GM12878 (cell line): ENCODE measurements at regions not wholly inside any gene's neighbourhood (a gene's known extent, or its start where the extent isn't known, plus 50 kb on each side); places are given as distances from the start of the nearest gene placed in this dataset.

Source experiments
- ATAC-seq: fragments of 200-7000 bp; cut with Tn5 transposase; 3 replicates; pipeline ENCODE4 v1.9.1; 2020; ENCODE audit warnings: mild to moderate bottlenecking, moderate library complexity
- BruUV-seq: library from RNA; stranded (reverse); fragments of 400-500 nt; replicated peaks from 2 replicates; lab custom pipeline; 2021; lab: Mats Ljungman, UMichigan
- CTCF ChIA-PET: fragments of 300-600 bp; sonication (Branson Sonifier 250); formaldehyde crosslinking; extraction: SDS; loops from one replicate; lab custom pipeline; 2021; ENCODE audit warnings: inconsistent platforms; lab: Yijun Ruan, JAX
- POLR2A ChIA-PET: fragments of 350-600 bp; formaldehyde crosslinking; extraction: SDS; loops from one replicate; lab custom pipeline; 2021; ENCODE audit warnings: inconsistent platforms; lab: Charles Lee
- RAD21 ChIA-PET: fragments of 300-600 bp; sonication (Branson Sonifier 250); formaldehyde crosslinking; loops from one replicate; lab custom pipeline; 2023; ENCODE audit warnings: antibody characterized with exemption; ENCODE audit not compliant: unreplicated experiment; lab: Charles Lee
- SMC1A ChIA-PET: fragments of 300-600 bp; sonication (Branson Sonifier 250); formaldehyde crosslinking; loops from one replicate; lab custom pipeline; 2023; ENCODE audit not compliant: unreplicated experiment, uncharacterized antibody; lab: Charles Lee
- DNase-seq: peaks from one replicate; pipeline ENCODE4 v3.0.0-alpha.2; 2011; ENCODE audit warnings: low read depth, low spot score
- FAIRE-seq: peaks from 3 replicates; lab custom pipeline; 2011; peaks lifted over from hg19 to GRCh38; lab: Jason Lieb, UNC
- H2AFZ ChIP-seq: 2 replicates; pipeline ENCODE4 v1.6.0; 2011; ENCODE audit warnings: low read depth, low read length, control low read depth; ENCODE audit not compliant: control insufficient read depth
- H3K27ac ChIP-seq: 2 replicates; pipeline ENCODE4 v1.5.1; 2011; ENCODE audit warnings: control low read depth; ENCODE audit not compliant: control insufficient read depth, insufficient read depth
- H3K27me3 ChIP-seq, 2 experiments: replicated peaks in 1 of 2; 2 replicates each; pipeline versions ENCODE4 v1.6.0 to v1.6.1; 2011; ENCODE audit warnings: low read length in 1 of 2; ENCODE audit not compliant: control insufficient read depth in 2 of 2, insufficient read depth in 2 of 2
- H3K36me3 ChIP-seq, 2 experiments: 2 replicates each; pipeline ENCODE4 v1.5.1; 2011; ENCODE audit warnings: low read length in 1 of 2; ENCODE audit not compliant: control insufficient read depth in 2 of 2, insufficient read depth in 2 of 2
- H3K4me1 ChIP-seq: 2 replicates; pipeline ENCODE4 v1.6.1; 2011; ENCODE audit warnings: mild to moderate bottlenecking, low read length, moderate library complexity, mixed read lengths; ENCODE audit not compliant: control insufficient read depth, insufficient read depth
- H3K4me2 ChIP-seq: 2 replicates; pipeline ENCODE4 v1.6.0; 2011; ENCODE audit warnings: control low read depth; ENCODE audit not compliant: control insufficient read depth, insufficient read depth
- H3K4me3 ChIP-seq: fragments of 200-600 bp; sonication (generic); 2 replicates; pipeline ENCODE4 v1.5.1; 2016
- H3K79me2 ChIP-seq: 2 replicates; pipeline ENCODE4 v1.6.0; 2011; ENCODE audit warnings: low read length; ENCODE audit not compliant: control insufficient read depth, insufficient read depth
- H3K9ac ChIP-seq: 2 replicates; pipeline ENCODE4 v1.8.0; 2011; ENCODE audit warnings: low read length, control low read depth, mixed read lengths; ENCODE audit not compliant: control insufficient read depth, insufficient read depth
- H3K9me3 ChIP-seq: replicated peaks from 3 replicates; pipeline ENCODE4 v1.5.1; 2011; ENCODE audit warnings: mild to moderate bottlenecking, low read length; ENCODE audit not compliant: control insufficient read depth, insufficient read depth
- H4K20me1 ChIP-seq: 2 replicates; pipeline ENCODE4 v1.6.0; 2011; ENCODE audit not compliant: control insufficient read depth, insufficient read depth
- ATF7 ChIP-seq: fragments of 450-650 bp; IDR thresholded peaks from 2 replicates; pipeline ENCODE4 v1.6.1; 2016; ENCODE audit warnings: low read depth, mild to moderate bottlenecking
- CHD4 ChIP-seq: fragments of 200-600 bp; sonication (generic); IDR thresholded peaks from 2 replicates; pipeline ENCODE4 v1.6.1; 2016; ENCODE audit warnings: mild to moderate bottlenecking
- HCFC1 ChIP-seq: fragments of 150-350 bp; IDR thresholded peaks from 2 replicates; pipeline ENCODE4 v1.6.1; 2014; ENCODE audit warnings: low read length
- NFYB ChIP-seq: IDR thresholded peaks from 2 replicates; pipeline ENCODE4 v1.6.1; 2011; ENCODE audit warnings: low read depth, mild to moderate bottlenecking, low read length, improper control_type of control experiment, moderate library complexity; ENCODE audit not compliant: insufficient read depth
- POLR2A ChIP-seq: IDR thresholded peaks from 2 replicates; pipeline ENCODE4 v1.6.1; 2011; ENCODE audit warnings: low read depth, mild to moderate bottlenecking, low read length
- SRF ChIP-seq, 2 experiments: IDR thresholded peaks; 2 replicates each; pipeline ENCODE4 v1.6.1; 2011; ENCODE audit warnings: low read depth in 2 of 2, low read length in 2 of 2, mild to moderate bottlenecking in 1 of 2, moderate library complexity in 1 of 2
- STAT1 ChIP-seq: fragments of 450-650 bp; conservative IDR thresholded peaks from 2 replicates; pipeline ENCODE4 v1.6.1; 2014; ENCODE audit warnings: antibody characterized with exemption, mild to moderate bottlenecking
- SUZ12 ChIP-seq: fragments of 200-600 bp; sonication (generic); IDR thresholded peaks from one replicate; pipeline ENCODE4 v1.6.1; 2018; ENCODE audit warnings: antibody characterized with exemption, mild to moderate bottlenecking; ENCODE audit not compliant: unreplicated experiment
- WGBS: methylation state at CpG from one replicate; pipeline ENCODE4 v1.1.6; 2016; ENCODE audit warnings: low lambda C conversion rate; ENCODE audit not compliant: insufficient replicate concordance, insufficient coverage; ENCODE audit errors: missing lambda C conversion rate; 5-methylcytosine and 5-hydroxymethylcytosine counted together
- in situ Hi-C: fragments of 300-500 bp; cut with MboI; formaldehyde crosslinking; loops from 9 replicates; pipeline ENCODE4 v1.14.3; 2018; ENCODE audit warnings: mixed read lengths
- intact Hi-C: fragments of 100-400 bp; cut with micrococcal nuclease; formaldehyde crosslinking; loops from one replicate; pipeline ENCODE4 v1.14.2; 2022; ENCODE audit not compliant: unreplicated experiment
- TF ChIP-seq, protein P1 (sequence below): fragments of 450-650 bp; IDR thresholded peaks from 2 replicates; pipeline ENCODE4 v1.6.1; 2017; ENCODE audit warnings: mild to moderate bottlenecking
- TF ChIP-seq, protein P2 (sequence below): IDR thresholded peaks from 2 replicates; pipeline ENCODE4 v1.6.1; 2012; ENCODE audit warnings: low read depth, low read length, improper control_type of control experiment
- TF ChIP-seq, protein P3 (sequence below): IDR thresholded peaks from 2 replicates; pipeline ENCODE4 v1.6.1; 2011; ENCODE audit warnings: low read depth, low read length, improper control_type of control experiment, borderline replicate concordance

DNA sequence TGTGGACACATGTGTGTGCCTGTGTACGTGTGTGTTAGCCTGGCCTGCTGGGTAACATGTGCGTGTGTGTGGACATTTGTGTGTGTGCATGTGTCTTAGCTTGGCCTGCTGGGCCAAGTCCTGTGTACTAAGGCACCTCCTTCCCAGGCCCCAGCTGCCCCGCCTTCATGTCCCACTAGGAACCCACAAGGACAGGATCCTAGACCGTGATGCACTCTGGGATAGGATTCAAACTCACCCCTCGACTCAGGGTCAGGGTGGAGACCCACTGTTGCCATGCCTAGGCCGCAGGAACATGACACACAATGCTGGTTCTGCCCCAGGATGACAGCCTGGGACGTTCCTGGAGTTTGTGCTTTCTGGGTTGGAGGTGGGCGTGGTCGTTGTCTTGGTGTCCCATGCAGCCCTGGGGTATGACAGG lies 89.9 kb upstream of the TMPRSS2 start:
- ATAC-seq (no peak), DNase-seq (no peak), FAIRE-seq (no peak)
- no TSS peak for BruUV-seq
- no peak overlapping the region for H3K27ac ChIP-seq
- no peak overlapping the region for H3K9ac ChIP-seq
- H3K4me2 ChIP-seq: no peak overlapping the region
- no peaks in the 10 kb centered on the region; a peak in 1 of 4 replicates for H3K27me3 ChIP-seq
- intact Hi-C loops: no loop called here
- peaks cover 6% of the 10 kb centered on the region; the same call in 1 of the 2 replicates for H3K4me1 ChIP-seq
- H3K4me3 ChIP-seq: no peak overlapping the region
- no peak overlapping the region for H2AFZ ChIP-seq
- H3K79me2 ChIP-seq: no peaks in the 10 kb centered on the region
- no peaks in the 10 kb centered on the region for H4K20me1 ChIP-seq
- CTCF ChIA-PET: no interaction called here
- WGBS: 23% methylated on average over 9 of the region's 9 CpGs
- SMC1A ChIA-PET: no interaction called here
- POLR2A ChIA-PET: no interaction called here
- no peaks in the 10 kb centered on the region for H3K36me3 ChIP-seq
- no peaks in the 10 kb centered on the region; the same call in 2 of the 3 replicates for H3K9me3 ChIP-seq
- RAD21 ChIA-PET: no interaction called here
- in situ Hi-C loops: no loop called here
- TF ChIP-seq HCFC1 (no peak), ATF7 (no peak), SRF (IDR thresholded peaks at IDR 0.05; ENCODE audit: low read depth in 2 of 2, low read length in 2 of 2) (no peak), CHD4 (no peak), STAT1 (no peak), POLR2A (no peak), SUZ12 (no peak), NFYB (no peak)
- TF ChIP-seq, protein P1, sequence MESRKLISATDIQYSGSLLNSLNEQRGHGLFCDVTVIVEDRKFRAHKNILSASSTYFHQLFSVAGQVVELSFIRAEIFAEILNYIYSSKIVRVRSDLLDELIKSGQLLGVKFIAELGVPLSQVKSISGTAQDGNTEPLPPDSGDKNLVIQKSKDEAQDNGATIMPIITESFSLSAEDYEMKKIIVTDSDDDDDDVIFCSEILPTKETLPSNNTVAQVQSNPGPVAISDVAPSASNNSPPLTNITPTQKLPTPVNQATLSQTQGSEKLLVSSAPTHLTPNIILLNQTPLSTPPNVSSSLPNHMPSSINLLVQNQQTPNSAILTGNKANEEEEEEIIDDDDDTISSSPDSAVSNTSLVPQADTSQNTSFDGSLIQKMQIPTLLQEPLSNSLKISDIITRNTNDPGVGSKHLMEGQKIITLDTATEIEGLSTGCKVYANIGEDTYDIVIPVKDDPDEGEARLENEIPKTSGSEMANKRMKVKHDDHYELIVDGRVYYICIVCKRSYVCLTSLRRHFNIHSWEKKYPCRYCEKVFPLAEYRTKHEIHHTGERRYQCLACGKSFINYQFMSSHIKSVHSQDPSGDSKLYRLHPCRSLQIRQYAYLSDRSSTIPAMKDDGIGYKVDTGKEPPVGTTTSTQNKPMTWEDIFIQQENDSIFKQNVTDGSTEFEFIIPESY: no peak
- TF ChIP-seq, protein P2, sequence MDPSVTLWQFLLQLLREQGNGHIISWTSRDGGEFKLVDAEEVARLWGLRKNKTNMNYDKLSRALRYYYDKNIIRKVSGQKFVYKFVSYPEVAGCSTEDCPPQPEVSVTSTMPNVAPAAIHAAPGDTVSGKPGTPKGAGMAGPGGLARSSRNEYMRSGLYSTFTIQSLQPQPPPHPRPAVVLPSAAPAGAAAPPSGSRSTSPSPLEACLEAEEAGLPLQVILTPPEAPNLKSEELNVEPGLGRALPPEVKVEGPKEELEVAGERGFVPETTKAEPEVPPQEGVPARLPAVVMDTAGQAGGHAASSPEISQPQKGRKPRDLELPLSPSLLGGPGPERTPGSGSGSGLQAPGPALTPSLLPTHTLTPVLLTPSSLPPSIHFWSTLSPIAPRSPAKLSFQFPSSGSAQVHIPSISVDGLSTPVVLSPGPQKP: no peak
- TF ChIP-seq, protein P3, sequence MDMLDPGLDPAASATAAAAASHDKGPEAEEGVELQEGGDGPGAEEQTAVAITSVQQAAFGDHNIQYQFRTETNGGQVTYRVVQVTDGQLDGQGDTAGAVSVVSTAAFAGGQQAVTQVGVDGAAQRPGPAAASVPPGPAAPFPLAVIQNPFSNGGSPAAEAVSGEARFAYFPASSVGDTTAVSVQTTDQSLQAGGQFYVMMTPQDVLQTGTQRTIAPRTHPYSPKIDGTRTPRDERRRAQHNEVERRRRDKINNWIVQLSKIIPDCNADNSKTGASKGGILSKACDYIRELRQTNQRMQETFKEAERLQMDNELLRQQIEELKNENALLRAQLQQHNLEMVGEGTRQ: no peak
